Keratinocyte (primary cell): ENCODE measurements at regions not wholly inside any gene's neighbourhood (a gene's known extent, or its start where the extent isn't known, plus 50 kb on each side); places are given as distances from the start of the nearest gene placed in this dataset.

ENCODE experiments used
- DNase-seq: peaks from one replicate; pipeline ENCODE4 v3.0.0-alpha.2; 2011; ENCODE audit warnings: low read depth, missing footprints, low spot score
- FAIRE-seq: peaks from 2 replicates; lab custom pipeline; 2011; peaks lifted over from hg19 to GRCh38; lab: Jason Lieb, UNC
- H2AFZ ChIP-seq: 2 replicates; pipeline ENCODE4 v1.6.0; 2012; ENCODE audit warnings: low read length, control low read depth, inconsistent platforms; ENCODE audit not compliant: control insufficient read depth
- H3K27ac ChIP-seq: 2 replicates; pipeline ENCODE4 v1.5.1; 2011; ENCODE audit warnings: low read length; ENCODE audit not compliant: control insufficient read depth, insufficient read depth
- H3K27me3 ChIP-seq: 3 replicates; pipeline ENCODE4 v1.6.0; 2011; ENCODE audit warnings: low read length; ENCODE audit not compliant: control insufficient read depth, insufficient read depth; ENCODE audit errors: extremely low read depth
- H3K36me3 ChIP-seq, 2 experiments: 2 replicates in 1 of 2; 3 replicates in 1 of 2; pipeline ENCODE4 v1.5.1; 2011; ENCODE audit warnings: low read length in 2 of 2, mild to moderate bottlenecking in 1 of 2; ENCODE audit not compliant: control insufficient read depth in 2 of 2, insufficient read depth in 2 of 2; ENCODE audit errors: extremely low read depth in 1 of 2
- H3K4me1 ChIP-seq: 3 replicates; pipeline ENCODE4 v1.5.1; 2011; ENCODE audit warnings: low read length; ENCODE audit not compliant: control insufficient read depth, insufficient read depth; ENCODE audit errors: extremely low read depth
- H3K4me2 ChIP-seq: 3 replicates; pipeline ENCODE4 v1.6.0; 2011; ENCODE audit warnings: low read depth, low read length; ENCODE audit not compliant: control insufficient read depth, insufficient read depth; ENCODE audit errors: extremely low read depth
- H3K4me3 ChIP-seq, 3 experiments: fragments of 200-600 bp in 1 of 3; sonication (generic) in 1 of 3; 2 replicates in 2 of 3; 3 replicates in 1 of 3; pipeline ENCODE4 v1.5.1; 2011 to 2016; ENCODE audit warnings: low read length in 3 of 3, mild to moderate bottlenecking in 3 of 3, control low read depth in 2 of 3, inconsistent platforms in 1 of 3, low read depth in 1 of 3, mixed read lengths in 1 of 3, mixed run types in 1 of 3, moderate library complexity in 1 of 3; ENCODE audit not compliant: control insufficient read depth in 2 of 3, insufficient read depth in 2 of 3; ENCODE audit errors: extremely low read depth in 1 of 3
- H3K79me2 ChIP-seq: 2 replicates; pipeline ENCODE4 v1.6.0; 2012; ENCODE audit warnings: low read length; ENCODE audit not compliant: control insufficient read depth, insufficient read depth
- H3K9ac ChIP-seq: 3 replicates; pipeline ENCODE4 v1.6.0; 2011; ENCODE audit warnings: low read length; ENCODE audit not compliant: control insufficient read depth, insufficient read depth; ENCODE audit errors: extremely low read depth
- H3K9me1 ChIP-seq: 3 replicates; pipeline ENCODE4 v1.6.0; 2011; ENCODE audit warnings: low read length; ENCODE audit not compliant: control insufficient read depth, insufficient read depth; ENCODE audit errors: extremely low read depth
- H3K9me3 ChIP-seq: 2 replicates; pipeline ENCODE4 v1.5.1; 2012; ENCODE audit warnings: low read depth, low read length; ENCODE audit not compliant: control insufficient read depth
- H4K20me1 ChIP-seq: 3 replicates; pipeline ENCODE4 v1.6.0; 2011; ENCODE audit warnings: low read length; ENCODE audit not compliant: control insufficient read depth, insufficient read depth; ENCODE audit errors: extremely low read depth
- CTCF ChIP-seq, 3 experiments: IDR thresholded peaks in 1 of 3; conservative IDR thresholded peaks in 1 of 3; optimal IDR thresholded peaks in 1 of 3; 2 replicates in 2 of 3; 3 replicates in 1 of 3; pipeline versions ENCODE3 to v1.5.1; 2011; ENCODE audit warnings: low read length in 3 of 3, mild to moderate bottlenecking in 3 of 3, moderate library complexity in 2 of 3, control low read depth in 1 of 3, inconsistent platforms in 1 of 3; ENCODE audit not compliant: insufficient read depth in 2 of 3; ENCODE audit errors: extremely low read depth in 1 of 3
- EZH2 ChIP-seq: IDR thresholded peaks from one replicate; pipeline ENCODE4 v1.6.1; 2012; ENCODE audit warnings: inconsistent platforms, mild to moderate bottlenecking, low read length, moderate library complexity
- dilution Hi-C: fragments of 300-500 bp; cut with MboI; formaldehyde crosslinking; loops from one replicate; pipeline ENCODE4 v1.7.0; 2020; ENCODE audit warnings: low sequenced_read_pairs; ENCODE audit not compliant: extremely low pct_ligation_motif_present

GRCh38 chr7:35384761-35385700 lies 131.1 kb upstream of the TBX20 start:
- no peaks in the 10 kb centered on the region for H3K9me3 ChIP-seq
- H3K9ac ChIP-seq: no peak overlapping the region
- DNase-seq (no peak), FAIRE-seq (no peak)
- no peak overlapping the region for H2AFZ ChIP-seq
- no peaks in the 10 kb centered on the region for H3K9me1 ChIP-seq
- H3K27me3 ChIP-seq: no peaks in the 10 kb centered on the region
- no peak for TF ChIP-seq CTCF (optimal IDR thresholded peaks at IDR 0.05 in 1 of 3, IDR thresholded peaks at IDR 0.05 in 1 of 3, conservative IDR thresholded peaks at IDR 0.05 in 1 of 3; ENCODE audit: extremely low read depth in 1 of 3, insufficient read depth in 2 of 3, low read length in 3 of 3)
- no peak for TF ChIP-seq EZH2
- no peaks in the 10 kb centered on the region for H3K36me3 ChIP-seq
- no peak overlapping the region for H3K27ac ChIP-seq
- H3K4me3 ChIP-seq: no peak overlapping the region
- no peak overlapping the region for H3K4me2 ChIP-seq
- H3K4me1 ChIP-seq: no peaks in the 10 kb centered on the region
- no peaks in the 10 kb centered on the region for H4K20me1 ChIP-seq
- dilution Hi-C loops: no loop called here
- no peaks in the 10 kb centered on the region for H3K79me2 ChIP-seq

DNA sequence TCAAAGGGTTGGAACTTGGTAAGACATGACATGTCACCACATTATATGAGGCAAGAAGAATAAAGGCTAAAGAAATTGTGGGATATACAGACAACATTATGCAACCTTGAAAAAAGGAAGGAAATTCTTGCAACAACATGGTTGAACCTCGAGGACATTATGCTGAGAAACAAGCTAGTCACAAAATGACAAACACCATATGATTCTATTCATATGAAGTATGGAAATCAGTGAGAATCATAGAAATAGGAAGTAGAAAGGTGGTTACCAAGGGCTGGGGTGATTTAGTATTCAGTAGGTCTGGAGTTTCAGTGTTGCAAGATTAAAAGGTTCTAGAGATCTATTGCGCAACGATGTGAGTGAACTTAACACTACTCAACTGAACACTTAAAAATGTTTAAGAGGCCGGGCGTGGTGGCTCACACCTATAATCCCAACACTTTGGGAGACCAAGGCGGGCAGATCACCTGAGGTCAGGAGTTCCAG lies 126.9 kb upstream of the TBX20 start:
- H3K79me2 ChIP-seq: no peaks in the 10 kb centered on the region
- H3K9me3 ChIP-seq: no peaks in the 10 kb centered on the region
- H4K20me1 ChIP-seq: no peaks in the 10 kb centered on the region
- TF ChIP-seq EZH2: no peak
- no peak for TF ChIP-seq CTCF (optimal IDR thresholded peaks at IDR 0.05 in 1 of 3, IDR thresholded peaks at IDR 0.05 in 1 of 3, conservative IDR thresholded peaks at IDR 0.05 in 1 of 3; ENCODE audit: extremely low read depth in 1 of 3, insufficient read depth in 2 of 3, low read length in 3 of 3)
- H3K4me3 ChIP-seq: no peak overlapping the region
- no peaks in the 10 kb centered on the region for H3K36me3 ChIP-seq
- dilution Hi-C loops: no loop called here
- H2AFZ ChIP-seq: no peak overlapping the region
- no peak overlapping the region for H3K4me2 ChIP-seq
- no peak overlapping the region for H3K9ac ChIP-seq
- no peak for FAIRE-seq
- no peaks in the 10 kb centered on the region for H3K27me3 ChIP-seq
- H3K27ac ChIP-seq: no peak overlapping the region
- H3K4me1 ChIP-seq: no peaks in the 10 kb centered on the region
- H3K9me1 ChIP-seq: no peaks in the 10 kb centered on the region
- DNase-seq: no peak
